ENCODE measurements at regions not wholly inside any gene's neighbourhood (a gene's known extent, or its start where the extent isn't known, plus 50 kb on each side); places are given as distances from the start of the nearest gene placed in this dataset.

DNA sequence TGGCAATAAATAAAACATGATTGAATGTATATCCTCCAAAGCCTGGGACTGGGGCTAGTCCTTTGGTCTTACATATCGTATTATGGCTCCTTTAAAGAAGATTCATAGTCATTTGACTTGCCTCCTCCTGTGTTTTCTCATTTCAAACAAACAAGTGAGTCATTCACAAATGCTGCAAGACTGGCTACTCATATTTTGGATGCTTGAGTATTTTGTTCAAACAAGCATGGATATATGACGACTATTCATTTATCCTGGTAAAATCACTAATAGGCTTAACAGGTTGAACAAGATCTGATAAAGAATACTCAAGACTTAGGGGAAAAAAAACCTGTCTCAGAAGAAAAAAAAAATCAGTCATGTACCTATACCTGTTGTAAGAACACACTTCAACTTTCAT is 111.1 kb upstream of the CCDC28A start:
- TF ChIP-seq, protein P1, sequence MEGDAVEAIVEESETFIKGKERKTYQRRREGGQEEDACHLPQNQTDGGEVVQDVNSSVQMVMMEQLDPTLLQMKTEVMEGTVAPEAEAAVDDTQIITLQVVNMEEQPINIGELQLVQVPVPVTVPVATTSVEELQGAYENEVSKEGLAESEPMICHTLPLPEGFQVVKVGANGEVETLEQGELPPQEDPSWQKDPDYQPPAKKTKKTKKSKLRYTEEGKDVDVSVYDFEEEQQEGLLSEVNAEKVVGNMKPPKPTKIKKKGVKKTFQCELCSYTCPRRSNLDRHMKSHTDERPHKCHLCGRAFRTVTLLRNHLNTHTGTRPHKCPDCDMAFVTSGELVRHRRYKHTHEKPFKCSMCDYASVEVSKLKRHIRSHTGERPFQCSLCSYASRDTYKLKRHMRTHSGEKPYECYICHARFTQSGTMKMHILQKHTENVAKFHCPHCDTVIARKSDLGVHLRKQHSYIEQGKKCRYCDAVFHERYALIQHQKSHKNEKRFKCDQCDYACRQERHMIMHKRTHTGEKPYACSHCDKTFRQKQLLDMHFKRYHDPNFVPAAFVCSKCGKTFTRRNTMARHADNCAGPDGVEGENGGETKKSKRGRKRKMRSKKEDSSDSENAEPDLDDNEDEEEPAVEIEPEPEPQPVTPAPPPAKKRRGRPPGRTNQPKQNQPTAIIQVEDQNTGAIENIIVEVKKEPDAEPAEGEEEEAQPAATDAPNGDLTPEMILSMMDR (conservative IDR thresholded peaks at IDR 0.05), result no peak
- TF ChIP-seq EZH2 (IDR thresholded peaks at IDR 0.05; ENCODE audit: low read depth), result no peak

All from PC-9 (cell line).